GM12864 (cell line): ENCODE measurements at regions not wholly inside any gene's neighbourhood (a gene's known extent, or its start where the extent isn't known, plus 50 kb on each side); places are given as distances from the start of the nearest gene placed in this dataset.

Experiments used
- DNase-seq: peaks from one replicate; pipeline ENCODE4 v3.0.0-alpha.2; 2011; ENCODE audit warnings: low read depth
- H3K4me3 ChIP-seq: 2 replicates; pipeline ENCODE4 v1.5.1; 2011; ENCODE audit warnings: mild to moderate bottlenecking, low read depth, low read length, control low read depth
- CTCF ChIP-seq: IDR thresholded peaks from 2 replicates; pipeline ENCODE4 v1.5.1; 2011; ENCODE audit warnings: low read depth, mild to moderate bottlenecking, moderate library complexity, low read length, control low read depth, inconsistent platforms; ENCODE audit errors: missing control alignments

- DNase-seq = no peak
- no peak for TF ChIP-seq CTCF
These were observed 1198.3 kb upstream of the CDH6 start for GRCh38 chr5:29995154-29995553.

GRCh38 chr5:29994519-29994918 is 1199.0 kb upstream of the CDH6 start:
- no peak for TF ChIP-seq CTCF
- no peak for DNase-seq
- H3K4me3 ChIP-seq = no peak overlapping the region

More at GRCh38 chr5:29995154-29995553, 1198.3 kb upstream of the CDH6 start:
- no peak overlapping the region for H3K4me3 ChIP-seq

GRCh38 chr5:29993286-29993685 is 1200.2 kb upstream of the CDH6 start:
- no peak for TF ChIP-seq CTCF
- H3K4me3 ChIP-seq = no peak overlapping the region
- DNase-seq = no peak

- TF ChIP-seq CTCF = no peak
- no peak overlapping the region for H3K4me3 ChIP-seq
- no peak for DNase-seq
These were observed 1201.2 kb upstream of the CDH6 start for GRCh38 chr5:29992248-29992647.

- no peak for DNase-seq
- TF ChIP-seq CTCF = no peak
- H3K4me3 ChIP-seq = no peak overlapping the region
These were observed 1202.8 kb upstream of the CDH6 start for GRCh38 chr5:29990681-29991080.

- H3K4me3 ChIP-seq = no peak overlapping the region
- DNase-seq = no peak
- TF ChIP-seq CTCF = no peak
These were observed 1209.3 kb upstream of the CDH6 start for GRCh38 chr5:29984156-29984540.

- no peak for DNase-seq
- no peak overlapping the region for H3K4me3 ChIP-seq
- TF ChIP-seq CTCF = no peak
These were observed 1209.8 kb upstream of the CDH6 start for GRCh38 chr5:29983528-29984155.
